ENCODE measurements at regions not wholly inside any gene's neighbourhood (a gene's known extent, or its start where the extent isn't known, plus 50 kb on each side); places are given as distances from the start of the nearest gene placed in this dataset.

DNA sequence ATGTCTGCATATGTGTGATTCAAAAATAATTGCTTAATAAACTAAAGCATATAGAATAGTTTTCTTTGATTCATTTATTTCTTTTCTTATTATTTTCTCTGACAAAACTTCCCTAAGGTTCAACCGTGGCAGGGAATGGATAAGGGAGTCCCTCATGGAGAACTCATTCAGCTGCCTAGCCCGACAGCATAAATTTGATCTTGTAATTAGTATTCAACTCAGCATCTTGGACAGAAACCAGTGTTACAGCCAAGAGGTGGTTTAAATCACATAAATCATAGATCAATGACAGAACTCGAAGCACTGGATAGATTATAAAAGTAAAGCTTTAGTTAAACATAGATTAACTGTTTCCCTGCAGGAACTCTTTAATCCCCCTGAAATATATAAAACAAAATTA lies 174.3 kb upstream of the POU3F4 start:
- Histone ChIP-seq H3K4me3 (ENCODE audit: low read depth, low read length) (no peak overlapping the region), H3K27me3 (ENCODE audit: insufficient read depth, low read depth, severe bottlenecking) (peaks cover 16% of the 10 kb centered on the region), H3K27ac (no peak overlapping the region), H3K36me3 (no peaks in the 10 kb centered on the region), H3K9me3 (ENCODE audit: severe bottlenecking) (no peaks in the 10 kb centered on the region)
- TF ChIP-seq CTCF (IDR thresholded peaks at IDR 0.05; ENCODE audit: low read depth, low read length) = no peak
- no peak for DNase-seq

GRCh38 chrX:83336454-83336853 lies 171.6 kb upstream of the POU3F4 start:
- no peak for TF ChIP-seq CTCF (IDR thresholded peaks at IDR 0.05; ENCODE audit: low read depth, low read length)
- no peak for DNase-seq
- Histone ChIP-seq H3K27me3 (ENCODE audit: insufficient read depth, low read depth, severe bottlenecking) (peaks cover 20% of the 10 kb centered on the region), H3K4me3 (ENCODE audit: low read depth, low read length) (no peak overlapping the region), H3K27ac (no peak overlapping the region), H3K9me3 (ENCODE audit: severe bottlenecking) (no peaks in the 10 kb centered on the region), H3K36me3 (no peaks in the 10 kb centered on the region)

DNA sequence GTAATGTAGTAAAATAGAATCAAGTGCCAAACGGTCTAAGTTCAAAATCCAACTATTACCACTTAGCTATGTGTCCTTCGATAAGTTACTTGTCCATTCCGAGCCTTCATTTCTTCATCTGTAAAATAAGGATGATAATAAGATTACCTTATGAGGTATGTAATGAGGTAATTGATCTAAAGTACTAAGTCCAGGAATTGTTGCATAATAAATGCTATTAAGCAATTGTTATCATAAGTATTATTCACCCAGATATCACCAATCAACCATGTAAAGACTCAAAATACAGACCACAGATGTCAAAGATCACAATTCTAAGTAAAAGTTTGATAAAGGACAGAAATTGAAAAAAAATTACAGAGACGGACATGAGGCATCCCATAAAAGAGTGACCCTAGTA lies 168.4 kb upstream of the POU3F4 start:
- Histone ChIP-seq H3K27me3 (ENCODE audit: insufficient read depth, low read depth, severe bottlenecking) (peaks cover 16% of the 10 kb centered on the region), H3K27ac (no peak overlapping the region), H3K36me3 (no peaks in the 10 kb centered on the region), H3K4me3 (ENCODE audit: low read depth, low read length) (no peak overlapping the region), H3K9me3 (ENCODE audit: severe bottlenecking) (no peaks in the 10 kb centered on the region)
- no peak for TF ChIP-seq CTCF (IDR thresholded peaks at IDR 0.05; ENCODE audit: low read depth, low read length)
- no peak for DNase-seq

DNA sequence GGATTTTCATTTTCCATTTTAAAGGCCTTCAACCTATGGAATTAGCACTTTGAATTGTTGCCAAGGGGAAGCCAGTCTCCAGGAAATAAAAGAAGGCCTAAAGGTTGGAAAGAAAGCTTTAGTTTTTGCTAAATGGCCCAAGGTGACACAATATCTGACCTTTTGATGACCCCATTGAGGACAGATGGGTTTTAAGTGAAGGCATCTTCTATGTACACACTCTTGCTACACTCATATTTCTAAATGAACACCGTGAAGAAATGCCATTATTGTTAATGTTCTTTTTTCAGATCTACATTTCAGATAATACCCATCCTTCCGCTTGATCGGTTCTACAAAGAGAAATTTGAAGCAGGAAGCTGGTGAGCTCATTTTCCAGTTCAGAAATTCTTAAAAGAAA lies 162.8 kb upstream of the POU3F4 start:
- TF ChIP-seq CTCF (IDR thresholded peaks at IDR 0.05; ENCODE audit: low read depth, low read length) = no peak
- no peak overlapping the region for H3K4me3 ChIP-seq (ENCODE audit: low read depth, low read length)
- no peak for DNase-seq
- no peaks in the 10 kb centered on the region for H3K9me3 ChIP-seq (ENCODE audit: severe bottlenecking)
- H3K36me3 ChIP-seq = no peaks in the 10 kb centered on the region
- H3K27ac ChIP-seq = no peak overlapping the region
- peaks cover 27% of the 10 kb centered on the region for H3K27me3 ChIP-seq (ENCODE audit: insufficient read depth, low read depth, severe bottlenecking)
